Glutamatergic neuron (in vitro differentiated cells): ENCODE measurements at regions not wholly inside any gene's neighbourhood (a gene's known extent, or its start where the extent isn't known, plus 50 kb on each side); places are given as distances from the start of the nearest gene placed in this dataset.
"Not testable (repeated sequence)": the region's sequence is repeated elsewhere in the genome, so short reads cannot be mapped to it uniquely, and the experiment has no call there.

ENCODE experiments used
- DNase-seq: peaks from one replicate; pipeline ENCODE4 v3.0.0; 2022
- H3K27ac Mint-ChIP-seq: one replicate; pipeline ENCODE4 v1.8.0; 2020; ENCODE audit warnings: mild to moderate bottlenecking, mixed read lengths, inconsistent platforms; ENCODE audit not compliant: unreplicated experiment
- H3K27me3 Mint-ChIP-seq: one replicate; pipeline ENCODE4 v1.8.0; 2020; ENCODE audit warnings: mild to moderate bottlenecking, moderate library complexity, mixed read lengths, inconsistent platforms; ENCODE audit not compliant: unreplicated experiment
- H3K36me3 Mint-ChIP-seq: one replicate; pipeline ENCODE4 v1.8.0; 2020; ENCODE audit warnings: mild to moderate bottlenecking, mixed read lengths, inconsistent platforms; ENCODE audit not compliant: unreplicated experiment
- H3K4me1 Mint-ChIP-seq: one replicate; pipeline ENCODE4 v1.8.0; 2020; ENCODE audit warnings: mild to moderate bottlenecking, low read depth, mixed read lengths, inconsistent platforms; ENCODE audit not compliant: unreplicated experiment
- H3K4me3 Mint-ChIP-seq: one replicate; pipeline ENCODE4 v1.8.0; 2020; ENCODE audit warnings: mild to moderate bottlenecking, mixed read lengths, inconsistent platforms; ENCODE audit not compliant: unreplicated experiment
- H3K9me3 Mint-ChIP-seq: one replicate; pipeline ENCODE4 v1.8.0; 2020; ENCODE audit warnings: mild to moderate bottlenecking, moderate library complexity, mixed read lengths, inconsistent platforms; ENCODE audit not compliant: unreplicated experiment
- CTCF ChIP-seq: fragments of 200-600 bp; sonication (generic); IDR thresholded peaks from one replicate; pipeline ENCODE4 v1.5.0; 2021; ENCODE audit not compliant: partially characterized antibody, unreplicated experiment

- Mint-ChIP-seq H3K4me3 (no peak overlapping the region), H3K36me3 (no peaks in the 10 kb centered on the region), H3K4me1 (peaks cover 4% of the 10 kb centered on the region), H3K27me3 (peaks cover 3% of the 10 kb centered on the region), H3K9me3 (no peaks in the 10 kb centered on the region), H3K27ac (no peak overlapping the region)
- no peak for TF ChIP-seq CTCF
- DNase-seq = no peak
Measured at GRCh38 chr10:109619914-109620313, 303.4 kb downstream of the XPNPEP1 start.

GRCh38 chr10:109618748-109619147 is 304.6 kb downstream of the XPNPEP1 start:
- no peak for DNase-seq
- H3K27ac Mint-ChIP-seq = no peak overlapping the region
- H3K36me3 Mint-ChIP-seq = no peaks in the 10 kb centered on the region
- no peaks in the 10 kb centered on the region for H3K9me3 Mint-ChIP-seq
- TF ChIP-seq CTCF = no peak
- H3K27me3 Mint-ChIP-seq = peaks cover 3% of the 10 kb centered on the region
- peaks cover 4% of the 10 kb centered on the region for H3K4me1 Mint-ChIP-seq
- no peak overlapping the region for H3K4me3 Mint-ChIP-seq

- Mint-ChIP-seq H3K27me3 (peaks cover 3% of the 10 kb centered on the region), H3K27ac (no peak overlapping the region), H3K36me3 (no peaks in the 10 kb centered on the region), H3K9me3 (peaks cover 1% of the 10 kb centered on the region), H3K4me1 (peaks cover 4% of the 10 kb centered on the region), H3K4me3 (no peak overlapping the region)
- no peak for TF ChIP-seq CTCF
- no peak for DNase-seq
Measured at GRCh38 chr10:109618301-109618700, 305.0 kb downstream of the XPNPEP1 start.

- Mint-ChIP-seq H3K36me3 (peaks cover 5% of the 10 kb centered on the region), H3K4me1 (peaks cover 4% of the 10 kb centered on the region), H3K9me3 (peaks cover 2% of the 10 kb centered on the region), H3K4me3 (no peak overlapping the region), H3K27ac (no peak overlapping the region), H3K27me3 (peaks cover 3% of the 10 kb centered on the region)
- no peak for DNase-seq
- no peak for TF ChIP-seq CTCF
Measured at GRCh38 chr10:109616359-109616980, 306.8 kb downstream of the XPNPEP1 start.

- not testable (repeated sequence) for H3K4me1 Mint-ChIP-seq, DNase-seq, H3K4me3 Mint-ChIP-seq, H3K27me3 Mint-ChIP-seq, H3K9me3 Mint-ChIP-seq, H3K27ac Mint-ChIP-seq, H3K36me3 Mint-ChIP-seq
Measured at GRCh38 chr10:109595356-109595755, 328.0 kb downstream of the XPNPEP1 start.
